SK-N-SH (cell line): ENCODE measurements at regions not wholly inside any gene's neighbourhood (a gene's known extent, or its start where the extent isn't known, plus 50 kb on each side); places are given as distances from the start of the nearest gene placed in this dataset.

Experiments used
- CTCF ChIA-PET: fragments of 300-600, 350-600 bp; formaldehyde crosslinking; extraction: SDS; loops from one replicate; lab custom pipeline; 2021; lab: Yijun Ruan, JAX
- POLR2A ChIA-PET: fragments of 350-600 bp; sonication (Branson Sonifier 250); formaldehyde crosslinking; extraction: SDS; loops from one replicate; lab custom pipeline; 2020; ENCODE audit warnings: antibody characterized with exemption, inconsistent platforms; lab: Yijun Ruan, JAX
- DNase-seq: peaks from one replicate; pipeline ENCODE4 v3.0.0; 2012
- H2AFZ ChIP-seq: fragments of 200-600 bp; sonication (generic); 2 replicates; pipeline ENCODE4 v1.8.1; 2016; ENCODE audit warnings: antibody characterized with exemption, mild to moderate bottlenecking, low read depth
- H3F3A ChIP-seq: fragments of 200-600 bp; sonication (generic); replicated peaks from 2 replicates; pipeline ENCODE3; 2016; ENCODE audit warnings: antibody characterized with exemption, mild to moderate bottlenecking; ENCODE audit not compliant: insufficient read depth
- H3K27ac ChIP-seq, 2 experiments: fragments of 200-500 bp in 1 of 2; fragments of 200-600 bp in 1 of 2; sonication (Bioruptor generic) in 1 of 2; sonication (generic), shearing (Covaris generic) in 1 of 2; 2 replicates each; pipeline versions ENCODE4 v1.5.1 to v1.6.1; 2014 to 2016; ENCODE audit warnings: low read depth in 2 of 2, inconsistent platforms in 1 of 2, low read length in 1 of 2, mild to moderate bottlenecking in 1 of 2, mixed read lengths in 1 of 2
- H3K27me3 ChIP-seq: fragments of 200-600 bp; sonication (generic), shearing (Covaris generic); 2 replicates; pipeline ENCODE4 v1.6.1; 2016; ENCODE audit warnings: mixed run types; ENCODE audit not compliant: insufficient read depth
- H3K36me3 ChIP-seq, 2 experiments: fragments of 200-500 bp in 1 of 2; fragments of 200-600 bp in 1 of 2; sonication (Bioruptor generic) in 1 of 2; sonication (generic) in 1 of 2; replicated peaks in 1 of 2; 2 replicates each; pipeline versions ENCODE3 to v1.5.1; 2014 to 2016; ENCODE audit warnings: low read length in 1 of 2, mild to moderate bottlenecking in 1 of 2; ENCODE audit not compliant: insufficient read depth in 2 of 2, control insufficient read depth in 1 of 2
- H3K4me1 ChIP-seq, 2 experiments: fragments of 200-500 bp in 1 of 2; fragments of 200-600 bp in 1 of 2; sonication (Bioruptor generic) in 1 of 2; sonication (generic), shearing (Covaris generic) in 1 of 2; 2 replicates each; pipeline versions ENCODE4 v1.5.1 to v1.6.1; 2014 to 2016; ENCODE audit warnings: low read depth in 1 of 2, low read length in 1 of 2, mixed run types in 1 of 2; ENCODE audit not compliant: insufficient read depth in 2 of 2, control insufficient read depth in 1 of 2
- H3K4me2 ChIP-seq: fragments of 200-600 bp; sonication (generic), shearing (Covaris generic); 2 replicates; pipeline ENCODE4 v1.6.1; 2017; ENCODE audit warnings: mixed run types
- H3K4me3 ChIP-seq, 2 experiments: fragments of 200-500 bp in 1 of 2; fragments of 200-600 bp in 1 of 2; sonication (Bioruptor generic) in 1 of 2; sonication (generic), shearing (Covaris generic) in 1 of 2; 2 replicates each; pipeline versions ENCODE4 v1.5.1 to v1.8.1; 2014 to 2016; ENCODE audit warnings: low read depth in 2 of 2, inconsistent platforms in 1 of 2, low read length in 1 of 2, mild to moderate bottlenecking in 1 of 2, mixed read lengths in 1 of 2, moderate library complexity in 1 of 2
- H3K79me2 ChIP-seq: fragments of 200-600 bp; sonication (generic); 2 replicates; pipeline ENCODE4 v1.8.1; 2017; ENCODE audit warnings: mild to moderate bottlenecking; ENCODE audit not compliant: insufficient read depth
- H3K9ac ChIP-seq: fragments of 200-600 bp; sonication (generic); 2 replicates; pipeline ENCODE4 v1.6.1; 2017; ENCODE audit warnings: mixed run types
- H3K9me2 ChIP-seq: fragments of 200-600 bp; sonication (generic); 2 replicates; pipeline ENCODE4 v1.6.1; 2017; ENCODE audit warnings: mixed run types
- H3K9me3 ChIP-seq: fragments of 200-600 bp; sonication (generic); 2 replicates; pipeline ENCODE4 v1.6.1; 2017; ENCODE audit warnings: mixed run types, mild to moderate bottlenecking, moderate library complexity
- H4K20me1 ChIP-seq: fragments of 200-600 bp; sonication (generic); 2 replicates; pipeline ENCODE4 v1.6.1; 2017; ENCODE audit warnings: mild to moderate bottlenecking, mixed run types; ENCODE audit not compliant: insufficient read depth
- CHD2 ChIP-seq: fragments of 150-350 bp; IDR thresholded peaks from 2 replicates; pipeline ENCODE4 v1.6.1; 2018; ENCODE audit warnings: low read length; ENCODE audit not compliant: partially characterized antibody
- ELF1 ChIP-seq: IDR thresholded peaks from 2 replicates; pipeline ENCODE4 v1.4.0; 2012
- EP300 ChIP-seq, 2 experiments: IDR thresholded peaks; 2 replicates each; pipeline versions ENCODE4 v1.4.0 to v1.6.1; 2012; ENCODE audit warnings: borderline replicate concordance in 1 of 2, low read depth in 1 of 2, low read length in 1 of 2
- FOSL2 ChIP-seq: IDR thresholded peaks from 2 replicates; pipeline ENCODE4 v1.4.0; 2012; ENCODE audit warnings: low read depth, mild to moderate bottlenecking, moderate library complexity, borderline replicate concordance
- GABPA ChIP-seq: IDR thresholded peaks from 2 replicates; pipeline ENCODE4 v1.4.0; 2012; ENCODE audit warnings: low read depth, mild to moderate bottlenecking
- GATA2 ChIP-seq: sonication (generic); formaldehyde crosslinking; IDR thresholded peaks from 2 replicates; pipeline ENCODE4 v1.5.0; 2020; ENCODE audit warnings: mild to moderate bottlenecking, missing genetic modification reagents
- IRF3 ChIP-seq: fragments of 150-350 bp; IDR thresholded peaks from 2 replicates; pipeline ENCODE4 v1.6.1; 2016; ENCODE audit warnings: mild to moderate bottlenecking, low read depth, low read length
- JUND ChIP-seq: IDR thresholded peaks from 2 replicates; pipeline ENCODE4 v1.4.0; 2012
- MEF2A ChIP-seq: IDR thresholded peaks from 2 replicates; pipeline ENCODE4 v1.4.0; 2012; ENCODE audit warnings: low read depth, borderline replicate concordance
- MXI1 ChIP-seq: IDR thresholded peaks from 2 replicates; pipeline ENCODE4 v1.6.1; 2012; ENCODE audit warnings: mild to moderate bottlenecking, low read depth, low read length, improper control_type of control experiment
- NRF1 ChIP-seq: IDR thresholded peaks from 2 replicates; pipeline ENCODE4 v1.6.1; 2012; ENCODE audit warnings: low read depth, mild to moderate bottlenecking, low read length
- POLR2AphosphoS5 ChIP-seq: IDR thresholded peaks from 2 replicates; pipeline ENCODE4 v1.6.1; 2012; ENCODE audit warnings: low read depth, low read length
- RAD21 ChIP-seq: IDR thresholded peaks from 2 replicates; pipeline ENCODE4 v1.6.1; 2012; ENCODE audit warnings: mild to moderate bottlenecking, low read length
- REST ChIP-seq: IDR thresholded peaks from 2 replicates; pipeline ENCODE4 v1.6.1; 2012; ENCODE audit warnings: mild to moderate bottlenecking, low read depth, low read length, moderate library complexity
- SIN3A ChIP-seq: IDR thresholded peaks from 2 replicates; pipeline ENCODE4 v1.6.1; 2012; ENCODE audit warnings: low read depth, mild to moderate bottlenecking, low read length, moderate library complexity, borderline replicate concordance
- SMC3 ChIP-seq: IDR thresholded peaks from 2 replicates; pipeline ENCODE4 v1.6.1; 2012; ENCODE audit warnings: low read depth, low read length, improper control_type of control experiment
- TAF1 ChIP-seq: IDR thresholded peaks from 2 replicates; pipeline ENCODE4 v1.6.1; 2012; ENCODE audit warnings: low read depth, mild to moderate bottlenecking, low read length, moderate library complexity, borderline replicate concordance
- TCF12 ChIP-seq: IDR thresholded peaks from 2 replicates; pipeline ENCODE4 v1.4.0; 2012
- TEAD4 ChIP-seq: IDR thresholded peaks from 2 replicates; pipeline ENCODE4 v1.4.0; 2012; ENCODE audit warnings: mild to moderate bottlenecking, borderline replicate concordance; ENCODE audit not compliant: insufficient read depth
- WGBS: methylation state at CpG from one replicate; pipeline ENCODE4 v1.1.6; 2017; ENCODE audit warnings: low lambda C conversion rate; 5-methylcytosine and 5-hydroxymethylcytosine counted together

DNA sequence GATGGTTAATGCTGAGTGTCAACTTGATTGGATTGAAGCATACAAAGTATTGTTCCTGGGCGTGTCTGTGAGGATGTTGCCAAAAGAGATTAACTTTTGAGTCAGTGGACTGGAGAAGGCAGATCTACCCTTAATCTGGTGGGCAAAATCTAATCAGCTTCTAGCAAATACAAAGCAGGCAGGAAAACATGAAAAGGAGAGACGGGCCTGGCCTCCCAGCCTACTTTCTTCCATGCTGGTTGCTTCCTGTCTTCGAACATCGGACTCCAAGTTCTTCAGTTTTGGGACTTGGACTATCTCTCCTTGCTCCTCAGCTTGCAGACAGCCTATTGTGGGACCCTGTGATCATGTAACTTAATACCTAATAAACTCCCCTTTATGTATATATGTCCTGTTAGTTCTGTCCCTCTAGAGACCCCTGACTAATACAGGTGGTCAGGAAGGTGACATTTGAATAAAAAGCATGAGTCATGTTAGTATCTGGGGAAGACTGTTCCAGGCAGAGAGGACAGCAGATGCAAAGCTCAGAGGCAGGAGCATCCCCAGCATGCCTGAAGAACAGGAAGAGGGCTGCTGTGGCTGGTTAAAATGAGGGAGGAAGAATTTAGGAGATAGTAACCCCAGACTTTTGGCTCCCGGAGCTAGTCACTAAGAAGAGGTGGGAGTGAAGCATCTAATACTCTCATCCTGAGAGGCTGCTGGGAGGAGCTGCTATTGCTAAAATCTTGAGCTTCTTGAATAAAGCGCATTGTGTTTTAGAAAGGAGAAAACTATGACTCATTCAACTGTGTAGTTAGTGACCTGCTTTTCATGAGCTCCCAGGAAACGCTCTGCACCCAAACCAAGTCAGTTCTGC lies 207.4 kb upstream of the HES1 start:
- ChIA-PET CTCF (no interaction called here), POLR2A (no interaction called here)
- no peaks in the 10 kb centered on the region for H3K79me2 ChIP-seq
- H3K4me2 ChIP-seq: no peak overlapping the region
- H3K36me3 ChIP-seq: no peaks in the 10 kb centered on the region
- no peaks in the 10 kb centered on the region for H3K27me3 ChIP-seq
- no peaks in the 10 kb centered on the region for H3K9me2 ChIP-seq
- no peak for DNase-seq
- no peaks in the 10 kb centered on the region for H3K9me3 ChIP-seq
- WGBS: 66% methylated on average over 7 of the region's 7 CpGs
- no peak overlapping the region for H3K9ac ChIP-seq
- no peaks in the 10 kb centered on the region for H3K4me1 ChIP-seq
- H3K27ac ChIP-seq: no peak overlapping the region
- H3K4me3 ChIP-seq: no peak overlapping the region
- TF ChIP-seq IRF3 (no peak), NRF1 (no peak), RAD21 (no peak), MXI1 (no peak), ELF1 (no peak), CHD2 (no peak), SIN3A (no peak), TEAD4 (no peak), MEF2A (no peak), TCF12 (no peak), POLR2AphosphoS5 (no peak)
- H3F3A ChIP-seq: no peaks in the 10 kb centered on the region
- H4K20me1 ChIP-seq: no peaks in the 10 kb centered on the region
- H2AFZ ChIP-seq: no peak overlapping the region

DNA sequence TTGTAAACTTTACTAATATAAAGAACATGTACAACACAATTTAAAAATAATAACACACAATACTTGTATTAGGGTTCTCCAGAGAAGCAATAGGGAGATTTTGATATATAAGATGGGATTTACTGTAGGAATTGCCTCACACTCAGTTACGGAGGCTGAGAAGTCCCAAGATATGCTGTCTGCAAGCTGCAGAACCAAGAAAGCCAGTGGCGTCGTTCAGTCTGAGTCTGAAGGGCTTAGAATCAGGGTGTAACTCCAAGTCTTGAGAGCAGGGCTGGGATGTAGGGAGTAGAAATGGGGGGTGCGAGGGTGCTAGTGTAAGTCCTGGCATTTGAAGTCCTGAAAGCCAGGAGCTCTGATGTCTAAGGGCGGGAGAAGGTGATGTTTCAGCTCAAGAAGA lies 206.6 kb upstream of the HES1 start:
- Histone ChIP-seq H3K4me2 (no peak overlapping the region), H3K9me3 (no peaks in the 10 kb centered on the region), H3F3A (no peaks in the 10 kb centered on the region), H3K36me3 (no peaks in the 10 kb centered on the region), H3K79me2 (no peaks in the 10 kb centered on the region), H3K27ac (no peak overlapping the region), H3K4me3 (no peak overlapping the region), H4K20me1 (no peaks in the 10 kb centered on the region), H3K4me1 (no peaks in the 10 kb centered on the region), H2AFZ (no peak overlapping the region), H3K9ac (no peak overlapping the region), H3K27me3 (no peaks in the 10 kb centered on the region), H3K9me2 (no peaks in the 10 kb centered on the region)
- TF ChIP-seq GATA2 (CRISPR knock-in tag): no peak
- TF ChIP-seq REST: no peak
- TF ChIP-seq EP300 (IDR thresholded peaks at IDR 0.05; ENCODE audit: borderline replicate concordance in 1 of 2, low read depth in 1 of 2, low read length in 1 of 2): no peak
- TF ChIP-seq SIN3A: no peak
- TF ChIP-seq TAF1: no peak
- TF ChIP-seq ELF1: no peak
- no peak for TF ChIP-seq POLR2AphosphoS5
- TF ChIP-seq GABPA: no peak
- TF ChIP-seq SMC3: no peak
- no peak for TF ChIP-seq FOSL2
- no peak for TF ChIP-seq NRF1
- TF ChIP-seq IRF3: no peak
- no peak for TF ChIP-seq RAD21
- TF ChIP-seq JUND: no peak
- ChIA-PET POLR2A (no interaction called here), CTCF (interaction anchor here (1.0 to 1.4 kb wide), 2 partner anchors 11 to 30 kb away, joined by 3 read pairs; no protein-coding TSS in a partner anchor)
- WGBS: 54% methylated on average over 5 of the region's 5 CpGs
- DNase-seq: no peak
